GM12878 (cell line): ENCODE measurements at regions not wholly inside any gene's neighbourhood (a gene's known extent, or its start where the extent isn't known, plus 50 kb on each side); places are given as distances from the start of the nearest gene placed in this dataset.

Experiments
- CTCF ChIP-seq, 3 experiments: IDR thresholded peaks in 2 of 3; conservative IDR thresholded peaks in 1 of 3; 2 replicates each; pipeline ENCODE4 v1.5.1; 2011; ENCODE audit warnings: low read depth in 3 of 3, low read length in 3 of 3, mild to moderate bottlenecking in 3 of 3, control low read depth in 2 of 3, moderate library complexity in 2 of 3, inconsistent platforms in 1 of 3, mixed read lengths in 1 of 3; ENCODE audit not compliant: control insufficient read depth in 2 of 3, insufficient read depth in 1 of 3; ENCODE audit errors: extremely low read depth in 1 of 3
- EED ChIP-seq: sonication (generic); IDR thresholded peaks from 2 replicates; pipeline ENCODE4 v1.6.1; 2016; ENCODE audit warnings: antibody characterized with exemption, low read depth
- EZH2 ChIP-seq: IDR thresholded peaks from 2 replicates; pipeline ENCODE4 v1.6.1; 2012; ENCODE audit warnings: low read depth, mild to moderate bottlenecking, control low read depth, inconsistent platforms, low read length, borderline replicate concordance; ENCODE audit not compliant: control insufficient read depth
- JUND ChIP-seq: IDR thresholded peaks from 2 replicates; pipeline ENCODE4 v1.6.1; 2012; ENCODE audit warnings: low read depth, mild to moderate bottlenecking, low read length, improper control_type of control experiment, moderate library complexity
- MEF2A ChIP-seq: IDR thresholded peaks from 2 replicates; pipeline ENCODE4 v1.6.1; 2011; ENCODE audit warnings: low read depth, mild to moderate bottlenecking, low read length, moderate library complexity; ENCODE audit not compliant: insufficient read depth
- MYC ChIP-seq: IDR thresholded peaks from 2 replicates; pipeline ENCODE4 v1.6.1; 2011; ENCODE audit warnings: mild to moderate bottlenecking, low read length, moderate library complexity, inconsistent platforms; ENCODE audit not compliant: insufficient read depth, insufficient replicate concordance, insufficient read length, severe bottlenecking
- NKRF ChIP-seq: fragments of 450-650 bp; conservative IDR thresholded peaks from 2 replicates; pipeline ENCODE4 v1.6.1; 2017; ENCODE audit warnings: mild to moderate bottlenecking, moderate library complexity
- POLR2A ChIP-seq: IDR thresholded peaks from 2 replicates; pipeline ENCODE4 v1.6.1; 2011; ENCODE audit warnings: low read depth, mild to moderate bottlenecking, low read length
- RAD21 ChIP-seq: IDR thresholded peaks from 2 replicates; pipeline ENCODE4 v1.6.1; 2011; ENCODE audit warnings: mild to moderate bottlenecking, low read depth, low read length, moderate library complexity; ENCODE audit not compliant: insufficient read depth
- SP1 ChIP-seq: IDR thresholded peaks from one replicate; pipeline ENCODE4 v1.6.1; 2011; ENCODE audit warnings: low read depth, low read length
- SREBF2 ChIP-seq: IDR thresholded peaks from 2 replicates; pipeline ENCODE4 v1.6.1; 2012; ENCODE audit warnings: mild to moderate bottlenecking, low read length
- TCF12 ChIP-seq: IDR thresholded peaks from 2 replicates; pipeline ENCODE4 v1.6.1; 2011; ENCODE audit warnings: low read depth, mild to moderate bottlenecking, low read length
- TCF3 ChIP-seq: IDR thresholded peaks from 2 replicates; pipeline ENCODE4 v1.6.1; 2012; ENCODE audit warnings: low read depth, mild to moderate bottlenecking, low read length, borderline replicate concordance; ENCODE audit not compliant: insufficient read depth
- USF1 ChIP-seq: IDR thresholded peaks from 2 replicates; pipeline ENCODE4 v1.6.1; 2011; ENCODE audit warnings: borderline replicate concordance, low read depth, mild to moderate bottlenecking, moderate library complexity, mixed read lengths, low read length; ENCODE audit not compliant: insufficient read depth; ENCODE audit errors: extremely low read length

- TF ChIP-seq NKRF: no peak
- no peak for TF ChIP-seq USF1
- TF ChIP-seq RAD21: no peak
- no peak for TF ChIP-seq SREBF2
- TF ChIP-seq SP1: no peak
- no peak for TF ChIP-seq EZH2
- no peak for TF ChIP-seq TCF3
- no peak for TF ChIP-seq CTCF (IDR thresholded peaks at IDR 0.05 in 2 of 3, conservative IDR thresholded peaks at IDR 0.05 in 1 of 3; ENCODE audit: control insufficient read depth in 2 of 3, extremely low read depth in 1 of 3, insufficient read depth in 1 of 3, low read depth in 3 of 3, low read length in 3 of 3)
- no peak for TF ChIP-seq MYC
- no peak for TF ChIP-seq JUND
- TF ChIP-seq EED: no peak
- TF ChIP-seq MEF2A: no peak
- no peak for TF ChIP-seq TCF12
- no peak for TF ChIP-seq POLR2A
Measured at GRCh38 chr12:58419196-58419760, 477.9 kb downstream of the ATP23 start.
